PC-3 (cell line): ENCODE measurements at regions not wholly inside any gene's neighbourhood (a gene's known extent, or its start where the extent isn't known, plus 50 kb on each side); places are given as distances from the start of the nearest gene placed in this dataset.

Experiments
- ATAC-seq: fragments of 200-7000 bp; cut with Tn5 transposase; 2 replicates; pipeline ENCODE4 v1.9.1; 2020; ENCODE audit warnings: mild to moderate bottlenecking, moderate library complexity
- BruUV-seq: library from RNA; stranded (reverse); fragments of 400-500 nt; replicated peaks from 2 replicates; lab custom pipeline; 2021; lab: Mats Ljungman, UMichigan
- CTCF ChIA-PET: fragments of 300-600 bp; sonication (Branson Sonifier 250); formaldehyde crosslinking; loops from one replicate; lab custom pipeline; 2022; ENCODE audit warnings: antibody characterized with exemption; lab: Charles Lee
- POLR2A ChIA-PET: fragments of 300-600 bp; sonication (Branson Sonifier 250); formaldehyde crosslinking; loops from one replicate; lab custom pipeline; 2022; ENCODE audit warnings: antibody characterized with exemption; ENCODE audit not compliant: unreplicated experiment; lab: Charles Lee
- DNase-seq: peaks from one replicate; pipeline ENCODE4 v3.0.0-alpha.2; 2015
- H2AFZ ChIP-seq: fragments of 300-600 bp; sonication (generic); 2 replicates; pipeline ENCODE4 v1.6.0; 2016; ENCODE audit warnings: antibody characterized with exemption, low read length
- H3F3A ChIP-seq: fragments of 300-600 bp; sonication (generic); one replicate; pipeline ENCODE4 v1.6.0; 2017; ENCODE audit warnings: antibody characterized with exemption, low read length, control low read depth, mild to moderate bottlenecking; ENCODE audit not compliant: unreplicated experiment
- H3K27ac ChIP-seq: fragments of 300-600 bp; sonication (generic); 2 replicates; pipeline ENCODE4 v1.5.1; 2016; ENCODE audit warnings: mild to moderate bottlenecking, low read length
- H3K27me3 ChIP-seq: fragments of 300-600 bp; sonication (generic); 2 replicates; pipeline ENCODE4 v1.6.1; 2016; ENCODE audit warnings: low read length, mixed read lengths
- H3K36me3 ChIP-seq: fragments of 300-600 bp; sonication (generic); 2 replicates; pipeline ENCODE4 v1.6.1; 2016; ENCODE audit warnings: low read depth, mixed run types, low read length, mixed read lengths
- H3K4me1 ChIP-seq: fragments of 300-600 bp; sonication (generic); 2 replicates; pipeline ENCODE4 v1.5.1; 2016; ENCODE audit warnings: low read length; ENCODE audit not compliant: insufficient read depth
- H3K4me2 ChIP-seq: fragments of 300-600 bp; sonication (generic); 2 replicates; pipeline ENCODE4 v1.6.0; 2016; ENCODE audit warnings: low read length
- H3K4me3 ChIP-seq: fragments of 300-600 bp; sonication (generic); 2 replicates; pipeline ENCODE4 v1.5.1; 2016; ENCODE audit warnings: mild to moderate bottlenecking, low read length, mixed read lengths
- H3K79me2 ChIP-seq: fragments of 300-600 bp; sonication (generic); 2 replicates; pipeline ENCODE4 v1.6.1; 2017; ENCODE audit warnings: low read length, mixed read lengths
- H3K9ac ChIP-seq: fragments of 300-600 bp; sonication (generic); 2 replicates; pipeline ENCODE4 v1.6.0; 2016; ENCODE audit warnings: mild to moderate bottlenecking, low read length
- H3K9me2 ChIP-seq: fragments of 300-600 bp; sonication (generic); replicated peaks from 2 replicates; pipeline ENCODE4 v1.6.1; 2016; ENCODE audit warnings: mixed run types, low read length, mixed read lengths
- H3K9me3 ChIP-seq: fragments of 300-600 bp; sonication (generic); 2 replicates; pipeline ENCODE4 v1.6.1; 2016; ENCODE audit warnings: low read length, mixed read lengths
- H4K20me1 ChIP-seq: fragments of 300-600 bp; sonication (generic); 2 replicates; pipeline ENCODE4 v1.6.1; 2016; ENCODE audit warnings: low read length, mixed read lengths
- EZH2 ChIP-seq: fragments of 300-600 bp; sonication (generic); IDR thresholded peaks from one replicate; pipeline ENCODE4 v1.6.1; 2017; ENCODE audit warnings: antibody characterized with exemption, mild to moderate bottlenecking, low read length; ENCODE audit not compliant: unreplicated experiment
- EZH2phosphoT487 ChIP-seq: fragments of 300-600 bp; sonication (generic); IDR thresholded peaks from 2 replicates; pipeline ENCODE4 v1.6.1; 2018; ENCODE audit warnings: mild to moderate bottlenecking, antibody characterized with exemption, low read length, borderline replicate concordance
- intact Hi-C: fragments of 100-400 bp; cut with micrococcal nuclease; formaldehyde crosslinking; loops from 2 replicates; pipeline ENCODE4 v1.9.0; 2023
- TF ChIP-seq, protein P1 (sequence below): fragments of 300-600 bp; sonication (generic); conservative IDR thresholded peaks from 2 replicates; pipeline ENCODE4 v1.5.1; 2017; ENCODE audit warnings: antibody characterized with exemption, low read depth, mild to moderate bottlenecking, low read length

GRCh38 chr1:30507016-30507312 is 216.4 kb downstream of the MATN1 start:
- no peaks in the 10 kb centered on the region for H3K79me2 ChIP-seq
- no peak overlapping the region for H3K4me3 ChIP-seq
- H3K36me3 ChIP-seq = no peaks in the 10 kb centered on the region
- no peak overlapping the region for H3K27ac ChIP-seq
- TF ChIP-seq, protein P1, sequence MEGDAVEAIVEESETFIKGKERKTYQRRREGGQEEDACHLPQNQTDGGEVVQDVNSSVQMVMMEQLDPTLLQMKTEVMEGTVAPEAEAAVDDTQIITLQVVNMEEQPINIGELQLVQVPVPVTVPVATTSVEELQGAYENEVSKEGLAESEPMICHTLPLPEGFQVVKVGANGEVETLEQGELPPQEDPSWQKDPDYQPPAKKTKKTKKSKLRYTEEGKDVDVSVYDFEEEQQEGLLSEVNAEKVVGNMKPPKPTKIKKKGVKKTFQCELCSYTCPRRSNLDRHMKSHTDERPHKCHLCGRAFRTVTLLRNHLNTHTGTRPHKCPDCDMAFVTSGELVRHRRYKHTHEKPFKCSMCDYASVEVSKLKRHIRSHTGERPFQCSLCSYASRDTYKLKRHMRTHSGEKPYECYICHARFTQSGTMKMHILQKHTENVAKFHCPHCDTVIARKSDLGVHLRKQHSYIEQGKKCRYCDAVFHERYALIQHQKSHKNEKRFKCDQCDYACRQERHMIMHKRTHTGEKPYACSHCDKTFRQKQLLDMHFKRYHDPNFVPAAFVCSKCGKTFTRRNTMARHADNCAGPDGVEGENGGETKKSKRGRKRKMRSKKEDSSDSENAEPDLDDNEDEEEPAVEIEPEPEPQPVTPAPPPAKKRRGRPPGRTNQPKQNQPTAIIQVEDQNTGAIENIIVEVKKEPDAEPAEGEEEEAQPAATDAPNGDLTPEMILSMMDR = no peak
- TF ChIP-seq EZH2 (no peak), EZH2phosphoT487 (no peak)
- no peak overlapping the region for H3K9ac ChIP-seq
- intact Hi-C loops = no loop called here
- ChIA-PET CTCF (no interaction called here), POLR2A (no interaction called here)
- no peaks in the 10 kb centered on the region for H3F3A ChIP-seq
- H4K20me1 ChIP-seq = no peaks in the 10 kb centered on the region
- no peaks in the 10 kb centered on the region for H3K9me3 ChIP-seq
- BruUV-seq = no TSS peak
- H3K4me2 ChIP-seq = no peak overlapping the region
- H2AFZ ChIP-seq = no peak overlapping the region
- ATAC-seq (no peak), DNase-seq (no peak)
- H3K27me3 ChIP-seq = peaks cover 23% of the 10 kb centered on the region
- peaks cover 7% of the 10 kb centered on the region; the same call in 1 of the 2 replicates for H3K4me1 ChIP-seq
- no peaks in the 10 kb centered on the region for H3K9me2 ChIP-seq

GRCh38 chr1:30506291-30507015 is 216.9 kb downstream of the MATN1 start:
- no peaks in the 10 kb centered on the region for H4K20me1 ChIP-seq
- H3K4me1 ChIP-seq = peaks cover 2% of the 10 kb centered on the region; the same call in 1 of the 2 replicates
- no peaks in the 10 kb centered on the region for H3K9me3 ChIP-seq
- no peak overlapping the region for H3K27ac ChIP-seq
- intact Hi-C loops = no loop called here
- H3K9ac ChIP-seq = no peak overlapping the region
- ChIA-PET CTCF (no interaction called here), POLR2A (no interaction called here)
- H3F3A ChIP-seq = no peaks in the 10 kb centered on the region
- no peak overlapping the region for H3K4me2 ChIP-seq
- H3K9me2 ChIP-seq = no peaks in the 10 kb centered on the region
- no TSS peak for BruUV-seq
- H3K27me3 ChIP-seq = peaks cover 28% of the 10 kb centered on the region
- no peak overlapping the region for H3K4me3 ChIP-seq
- H2AFZ ChIP-seq = no peak overlapping the region
- TF ChIP-seq, protein P1 = no peak
- TF ChIP-seq EZH2phosphoT487 = no peak
- no peak for TF ChIP-seq EZH2
- ATAC-seq (no peak), DNase-seq (no peak)
- H3K36me3 ChIP-seq = no peaks in the 10 kb centered on the region
- H3K79me2 ChIP-seq = no peaks in the 10 kb centered on the region

- intact Hi-C loops = no loop called here
- no TSS peak for BruUV-seq
- no peak overlapping the region for H3K4me2 ChIP-seq
- H3K4me1 ChIP-seq = no peaks in the 10 kb centered on the region
- H3K9ac ChIP-seq = no peak overlapping the region
- no peaks in the 10 kb centered on the region for H3K9me3 ChIP-seq
- POLR2A ChIA-PET = no interaction called here
- no peak overlapping the region for H3K27ac ChIP-seq
- peaks cover 33% of the 10 kb centered on the region for H3K27me3 ChIP-seq
- CTCF ChIA-PET = no interaction called here
- no peaks in the 10 kb centered on the region for H3K9me2 ChIP-seq
- H3F3A ChIP-seq = no peaks in the 10 kb centered on the region
- ATAC-seq = no peak
- no peak overlapping the region for H3K4me3 ChIP-seq
- no peak overlapping the region for H2AFZ ChIP-seq
- H3K36me3 ChIP-seq = no peaks in the 10 kb centered on the region
- H4K20me1 ChIP-seq = no peaks in the 10 kb centered on the region
- TF ChIP-seq, protein P1 = no peak
- no peak for TF ChIP-seq EZH2phosphoT487
- TF ChIP-seq EZH2 = no peak
- DNase-seq = no peak
- H3K79me2 ChIP-seq = no peaks in the 10 kb centered on the region
Observed at GRCh38 chr1:30505853-30506252, 217.5 kb downstream of the MATN1 start.
